ENCODE measurements at regions not wholly inside any gene's neighbourhood (a gene's known extent, or its start where the extent isn't known, plus 50 kb on each side); places are given as distances from the start of the nearest gene placed in this dataset.

DNA sequence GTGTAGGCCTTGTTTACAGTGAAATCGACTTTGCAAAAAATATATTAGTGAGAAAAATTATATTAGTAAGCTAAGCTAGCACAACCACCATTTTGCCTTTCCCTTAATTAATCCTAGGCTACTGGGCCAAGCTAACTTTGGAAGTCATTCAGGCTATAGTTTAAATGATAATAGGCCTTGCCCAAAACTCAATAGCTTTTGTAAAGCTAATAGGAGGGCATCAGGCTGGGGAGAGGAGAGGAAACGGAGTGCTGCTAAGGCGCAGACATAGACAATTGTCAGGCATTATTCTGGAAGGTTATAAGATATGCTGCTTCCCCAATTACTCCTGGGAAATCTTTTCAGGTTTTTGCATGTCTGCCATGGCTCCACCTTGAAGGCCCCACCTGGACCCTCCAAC lies 1286.0 kb downstream of the NSUN3 start:
- TF ChIP-seq, protein P1, sequence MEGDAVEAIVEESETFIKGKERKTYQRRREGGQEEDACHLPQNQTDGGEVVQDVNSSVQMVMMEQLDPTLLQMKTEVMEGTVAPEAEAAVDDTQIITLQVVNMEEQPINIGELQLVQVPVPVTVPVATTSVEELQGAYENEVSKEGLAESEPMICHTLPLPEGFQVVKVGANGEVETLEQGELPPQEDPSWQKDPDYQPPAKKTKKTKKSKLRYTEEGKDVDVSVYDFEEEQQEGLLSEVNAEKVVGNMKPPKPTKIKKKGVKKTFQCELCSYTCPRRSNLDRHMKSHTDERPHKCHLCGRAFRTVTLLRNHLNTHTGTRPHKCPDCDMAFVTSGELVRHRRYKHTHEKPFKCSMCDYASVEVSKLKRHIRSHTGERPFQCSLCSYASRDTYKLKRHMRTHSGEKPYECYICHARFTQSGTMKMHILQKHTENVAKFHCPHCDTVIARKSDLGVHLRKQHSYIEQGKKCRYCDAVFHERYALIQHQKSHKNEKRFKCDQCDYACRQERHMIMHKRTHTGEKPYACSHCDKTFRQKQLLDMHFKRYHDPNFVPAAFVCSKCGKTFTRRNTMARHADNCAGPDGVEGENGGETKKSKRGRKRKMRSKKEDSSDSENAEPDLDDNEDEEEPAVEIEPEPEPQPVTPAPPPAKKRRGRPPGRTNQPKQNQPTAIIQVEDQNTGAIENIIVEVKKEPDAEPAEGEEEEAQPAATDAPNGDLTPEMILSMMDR (IDR thresholded peaks at IDR 0.05; ENCODE audit: poor library complexity): no peak
- TF ChIP-seq EZH2 (IDR thresholded peaks at IDR 0.05; ENCODE audit: borderline replicate concordance): no peak
- TF ChIP-seq EZH2phosphoT487 (IDR thresholded peaks at IDR 0.05; ENCODE audit: low read depth, severe bottlenecking, unreplicated experiment): no peak
